SJSA1 (cell line): ENCODE measurements at regions not wholly inside any gene's neighbourhood (a gene's known extent, or its start where the extent isn't known, plus 50 kb on each side); places are given as distances from the start of the nearest gene placed in this dataset.
"Not testable (repeated sequence)": the region's sequence is repeated elsewhere in the genome, so short reads cannot be mapped to it uniquely, and the experiment has no call there.

Experiments
- DNase-seq, 2 experiments: peaks; one replicate each; pipeline ENCODE4 v3.0.0-alpha.2; 2015 to 2020; ENCODE audit warnings: low spot score in 2 of 2, low read depth in 1 of 2
- H3K27ac ChIP-seq: fragments of 250-450 bp; sonication (Bioruptor Pico); 2 replicates; pipeline ENCODE4 v1.5.1; 2020; ENCODE audit warnings: mild to moderate bottlenecking, moderate library complexity
- H3K27me3 ChIP-seq: fragments of 250-450 bp; sonication (Bioruptor Pico); replicated peaks from 2 replicates; pipeline ENCODE4 v1.5.1; 2020; ENCODE audit warnings: mild to moderate bottlenecking, moderate library complexity
- H3K36me3 ChIP-seq: fragments of 250-450 bp; sonication (Bioruptor Pico); 2 replicates; pipeline ENCODE4 v1.5.1; 2020; ENCODE audit warnings: mild to moderate bottlenecking
- H3K4me1 ChIP-seq: fragments of 250-450 bp; sonication (Bioruptor Pico); replicated peaks from 2 replicates; pipeline ENCODE4 v1.6.1; 2021; ENCODE audit warnings: mild to moderate bottlenecking
- H3K4me3 ChIP-seq: fragments of 250-450 bp; sonication (Bioruptor Pico); 2 replicates; pipeline ENCODE4 v1.5.1; 2020; ENCODE audit warnings: mild to moderate bottlenecking
- H3K9me3 ChIP-seq: fragments of 250-450 bp; sonication (Bioruptor Pico); replicated peaks from 2 replicates; pipeline ENCODE4 v1.5.1; 2020; ENCODE audit warnings: mild to moderate bottlenecking

DNA sequence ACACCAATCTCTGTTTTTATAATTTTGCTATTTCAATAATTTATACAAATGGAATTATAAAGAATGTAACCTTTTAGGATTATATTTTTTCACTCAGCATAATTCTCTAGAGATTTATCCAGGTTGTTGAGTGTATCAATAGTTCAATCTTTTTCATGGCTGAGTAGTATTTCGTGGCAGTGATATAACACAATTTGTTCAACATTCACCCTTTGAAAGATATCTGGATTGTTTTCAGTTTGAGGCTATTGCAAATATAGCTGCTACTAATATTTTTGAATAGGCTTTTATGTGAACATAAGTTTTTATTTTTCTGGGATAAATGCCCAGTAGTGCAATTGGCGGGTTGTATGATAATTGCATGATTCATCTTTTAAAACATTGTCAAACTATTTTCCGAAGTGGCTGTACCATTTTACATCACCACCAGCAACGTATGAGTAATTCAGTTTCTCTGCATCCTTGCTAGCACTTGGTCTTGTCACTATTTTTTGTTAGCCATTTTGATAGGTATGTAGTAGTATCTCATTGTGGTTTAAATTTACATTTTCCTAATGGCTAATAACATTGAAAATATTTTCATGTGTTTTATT lies 55.6 kb upstream of the ABCD3 start:
- H3K36me3 ChIP-seq: no peaks in the 10 kb centered on the region
- no peak overlapping the region for H3K27ac ChIP-seq
- H3K4me1 ChIP-seq: no peaks in the 10 kb centered on the region
- H3K27me3 ChIP-seq: no peaks in the 10 kb centered on the region
- H3K4me3 ChIP-seq: no peak overlapping the region
- H3K9me3 ChIP-seq: no peaks in the 10 kb centered on the region
- no peak for DNase-seq

DNA sequence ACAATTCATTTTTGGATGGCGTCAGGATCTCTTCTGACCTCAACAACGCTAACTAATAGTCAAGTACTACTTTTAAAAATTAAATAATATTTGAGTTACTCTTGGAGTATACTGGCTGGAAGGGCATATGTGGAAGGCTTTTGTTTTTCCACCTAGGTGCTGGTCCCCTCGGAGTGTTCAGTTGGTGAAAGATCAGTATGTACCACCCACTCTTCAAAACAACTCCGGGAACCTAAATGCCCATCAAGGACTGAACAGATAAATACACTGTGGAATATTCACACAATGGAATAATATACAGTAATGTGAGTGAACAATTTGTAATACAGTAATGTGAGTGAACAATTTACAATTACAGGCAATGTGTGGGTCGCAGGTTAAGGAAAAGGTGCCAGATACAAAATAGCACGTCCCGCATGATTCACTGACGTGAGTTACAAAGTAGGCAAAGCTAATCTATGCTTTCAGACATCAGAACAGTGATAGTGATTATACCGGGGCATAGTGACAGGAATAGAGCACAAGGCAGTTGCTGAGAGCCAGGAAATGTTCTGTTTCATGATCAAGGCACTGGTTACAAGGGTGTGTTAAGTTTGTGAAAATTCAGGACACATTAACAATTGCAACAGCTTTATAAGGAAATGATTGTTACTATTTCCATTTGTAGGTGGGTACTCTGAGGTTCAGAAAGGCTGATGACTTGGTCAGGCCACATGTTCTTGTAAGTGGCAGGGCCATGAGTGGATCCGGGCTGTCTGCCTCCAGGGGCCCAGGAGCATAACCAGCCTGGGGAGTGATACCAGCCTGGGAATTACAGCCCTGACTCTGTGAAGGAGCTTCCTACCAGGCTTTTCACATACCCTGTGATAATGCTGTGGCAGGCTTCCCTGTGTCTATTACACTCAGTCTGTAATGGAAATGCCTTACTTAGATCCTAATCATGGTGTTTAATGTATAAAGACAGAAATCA lies 59.3 kb upstream of the ABCD3 start:
- Histone ChIP-seq H3K27ac (no peak overlapping the region), H3K4me1 (no peaks in the 10 kb centered on the region), H3K36me3 (no peaks in the 10 kb centered on the region), H3K27me3 (0 out of 2 replicates have a peak, but pooled peaks cover 3% of the 10 kb centered on the region), H3K9me3 (no peaks in the 10 kb centered on the region), H3K4me3 (no peak overlapping the region)
- no peak for DNase-seq

DNA sequence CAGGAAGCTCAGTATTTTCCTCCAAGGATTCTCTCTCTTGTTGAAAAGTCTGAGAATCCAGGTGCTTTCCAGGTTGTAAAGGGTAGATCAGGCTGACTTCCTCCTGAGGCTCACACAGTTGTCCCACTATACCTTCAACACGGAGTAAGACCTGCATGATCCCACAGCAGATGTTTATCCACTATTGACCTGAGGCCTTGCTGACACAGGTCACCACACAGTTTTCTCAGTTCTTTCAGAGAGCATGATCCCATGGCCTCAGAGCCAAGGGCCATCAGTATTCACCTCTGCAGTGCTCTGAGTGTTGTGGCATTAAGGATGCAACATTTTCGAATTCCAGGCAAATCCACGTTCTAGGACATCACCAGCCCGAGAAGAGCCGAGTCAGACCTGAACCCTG lies 60.5 kb upstream of the ABCD3 start:
- no peak for DNase-seq
- no peaks in the 10 kb centered on the region for H3K36me3 ChIP-seq
- 0 out of 2 replicates have a peak, but pooled peaks cover 3% of the 10 kb centered on the region for H3K27me3 ChIP-seq
- no peaks in the 10 kb centered on the region for H3K9me3 ChIP-seq
- H3K27ac ChIP-seq: no peak overlapping the region
- H3K4me1 ChIP-seq: no peaks in the 10 kb centered on the region
- no peak overlapping the region for H3K4me3 ChIP-seq

GRCh38 chr1:94355485-94355980 lies 62.7 kb upstream of the ABCD3 start:
- no peaks in the 10 kb centered on the region for H3K36me3 ChIP-seq
- no peaks in the 10 kb centered on the region; the same call in 1 of the 2 replicates for H3K9me3 ChIP-seq
- H3K27ac ChIP-seq: no peak overlapping the region
- peaks cover 10% of the 10 kb centered on the region for H3K27me3 ChIP-seq
- no peak for DNase-seq
- H3K4me3 ChIP-seq: no peak overlapping the region
- no peaks in the 10 kb centered on the region for H3K4me1 ChIP-seq

DNA sequence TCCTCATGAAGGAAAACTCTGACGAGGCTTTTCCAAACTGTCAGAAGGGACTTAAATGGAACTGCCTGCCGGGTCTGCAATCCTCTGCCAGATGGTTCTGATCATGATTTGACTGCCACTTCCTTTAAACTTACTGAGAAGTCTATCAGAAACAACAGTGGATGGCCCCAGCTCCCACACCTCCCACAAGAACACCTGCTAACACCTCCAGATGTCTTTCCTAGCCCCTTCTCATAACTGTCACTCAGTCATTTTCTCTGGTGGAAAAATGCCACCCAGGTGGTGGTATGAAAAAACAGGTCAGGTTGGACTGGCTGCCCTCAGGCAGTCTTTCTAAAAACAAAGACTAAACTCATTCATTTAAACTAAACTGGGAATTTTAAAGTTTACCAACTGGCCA lies 66.7 kb upstream of the ABCD3 start:
- H3K4me1 ChIP-seq: no peaks in the 10 kb centered on the region
- no peaks in the 10 kb centered on the region; the same call in 1 of the 2 replicates for H3K9me3 ChIP-seq
- no peaks in the 10 kb centered on the region for H3K36me3 ChIP-seq
- DNase-seq: no peak
- H3K27me3 ChIP-seq: peaks cover 10% of the 10 kb centered on the region
- no peak overlapping the region for H3K27ac ChIP-seq
- no peak overlapping the region for H3K4me3 ChIP-seq

- H3K4me3 ChIP-seq: no peak overlapping the region
- no peak for DNase-seq
- peaks cover 10% of the 10 kb centered on the region for H3K27me3 ChIP-seq
- no peak overlapping the region for H3K27ac ChIP-seq
- H3K36me3 ChIP-seq: no peaks in the 10 kb centered on the region
- no peaks in the 10 kb centered on the region for H3K4me1 ChIP-seq
- no peaks in the 10 kb centered on the region; the same call in 1 of the 2 replicates for H3K9me3 ChIP-seq
Measured at GRCh38 chr1:94350350-94350924, 67.8 kb upstream of the ABCD3 start.

GRCh38 chr1:94349853-94350252 lies 68.3 kb upstream of the ABCD3 start:
- H3K4me1 ChIP-seq: no peaks in the 10 kb centered on the region
- DNase-seq: no peak
- H3K36me3 ChIP-seq: no peaks in the 10 kb centered on the region
- no peaks in the 10 kb centered on the region; the same call in 1 of the 2 replicates for H3K9me3 ChIP-seq
- no peak overlapping the region for H3K4me3 ChIP-seq
- H3K27ac ChIP-seq: no peak overlapping the region
- peaks cover 7% of the 10 kb centered on the region for H3K27me3 ChIP-seq

- H3K27ac ChIP-seq, DNase-seq: not testable (repeated sequence)
Measured at GRCh38 chr1:94348386-94348785, 69.8 kb upstream of the ABCD3 start.

GRCh38 chr1:94345148-94345721 lies 73.0 kb upstream of the ABCD3 start:
- Histone ChIP-seq H3K27me3 (no peaks in the 10 kb centered on the region; the same call in none of the 2 replicates), H3K4me1 (no peaks in the 10 kb centered on the region)
- no peak for DNase-seq

More at GRCh38 chr1:94348386-94348785, 69.8 kb upstream of the ABCD3 start:
- H3K4me3 ChIP-seq, H3K9me3 ChIP-seq, H3K36me3 ChIP-seq, H3K4me1 ChIP-seq, H3K27me3 ChIP-seq: not testable (repeated sequence)

DNA sequence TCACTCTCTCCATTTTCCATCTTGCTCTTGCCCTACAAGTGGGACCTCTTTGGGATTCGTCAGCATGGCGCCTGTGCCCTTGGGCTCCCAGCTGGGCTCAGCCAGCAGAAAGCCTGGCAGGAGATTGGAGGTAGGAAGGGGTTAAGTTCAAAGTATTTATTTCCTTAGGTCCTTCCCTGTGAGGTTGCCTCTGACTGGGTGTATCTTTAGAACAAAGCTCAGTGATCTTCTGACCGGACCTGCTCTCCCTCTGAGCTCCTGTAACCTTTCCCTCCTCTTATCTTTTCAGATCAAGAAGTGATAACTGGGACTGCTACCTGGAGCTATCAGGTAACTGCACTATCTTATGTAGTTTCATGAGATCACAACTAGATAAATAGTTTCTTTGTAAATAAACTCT lies 75.8 kb upstream of the ABCD3 start:
- Histone ChIP-seq H3K9me3 (no peaks in the 10 kb centered on the region), H3K27ac (no peak overlapping the region), H3K27me3 (no peaks in the 10 kb centered on the region; the same call in 1 of the 2 replicates), H3K4me1 (no peaks in the 10 kb centered on the region), H3K4me3 (no peak overlapping the region), H3K36me3 (no peaks in the 10 kb centered on the region)
- DNase-seq: no peak

More at GRCh38 chr1:94345148-94345721, 73.0 kb upstream of the ABCD3 start:
- Histone ChIP-seq H3K4me3 (no peak overlapping the region), H3K27ac (no peak overlapping the region), H3K36me3 (no peaks in the 10 kb centered on the region), H3K9me3 (no peaks in the 10 kb centered on the region; the same call in 1 of the 2 replicates)

DNA sequence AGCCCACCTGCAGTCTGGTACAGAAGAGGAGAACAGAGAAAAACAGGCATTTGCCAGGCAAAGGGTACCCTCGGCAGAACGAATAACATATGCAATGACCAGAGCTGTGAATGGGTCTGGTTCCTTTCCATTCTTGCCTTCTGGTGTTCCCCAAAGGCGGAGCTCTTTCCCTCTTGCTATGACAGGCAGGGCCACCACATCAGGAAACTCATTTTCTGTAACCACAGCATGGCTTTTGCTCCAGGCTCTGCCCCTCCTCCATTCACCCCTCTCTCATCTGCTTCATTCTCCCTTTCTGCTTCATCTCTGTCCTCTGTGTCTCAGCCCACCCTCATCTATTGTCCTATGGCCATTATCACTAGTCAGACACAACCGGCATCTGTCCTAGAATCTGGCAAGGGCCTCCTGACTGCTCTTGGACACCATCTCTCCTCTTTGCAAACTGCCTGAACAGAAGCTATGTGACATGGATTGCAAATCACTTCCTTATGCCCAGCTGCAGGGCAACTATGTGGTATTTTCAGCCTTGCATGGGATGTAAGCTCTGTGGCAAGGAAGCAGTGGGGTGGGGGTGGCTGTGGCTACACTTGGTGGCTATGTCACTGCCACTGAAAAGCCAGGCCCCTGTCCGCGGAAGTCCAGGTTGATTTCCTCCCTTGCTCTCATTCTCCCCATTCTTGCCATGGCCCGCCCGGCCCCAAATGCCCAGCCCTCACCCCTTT lies 78.8 kb upstream of the ABCD3 start:
- no peak overlapping the region for H3K4me3 ChIP-seq
- H3K27ac ChIP-seq: no peak overlapping the region
- H3K27me3 ChIP-seq: no peaks in the 10 kb centered on the region; the same call in 1 of the 2 replicates
- no peak for DNase-seq
- H3K4me1 ChIP-seq: peaks cover 9% of the 10 kb centered on the region; the same call in 1 of the 2 replicates
- H3K9me3 ChIP-seq: no peaks in the 10 kb centered on the region
- H3K36me3 ChIP-seq: no peaks in the 10 kb centered on the region

- H3K4me1 ChIP-seq: peaks cover 22% of the 10 kb centered on the region
- no peaks in the 10 kb centered on the region for H3K9me3 ChIP-seq
- no peaks in the 10 kb centered on the region for H3K27me3 ChIP-seq
- no peaks in the 10 kb centered on the region for H3K36me3 ChIP-seq
- no peak for DNase-seq
- H3K4me3 ChIP-seq: no peak overlapping the region
- no peak overlapping the region for H3K27ac ChIP-seq
Measured at GRCh38 chr1:94336991-94337390, 81.2 kb upstream of the ABCD3 start.

- Histone ChIP-seq H3K27me3 (no peaks in the 10 kb centered on the region), H3K36me3 (no peaks in the 10 kb centered on the region), H3K27ac (no peak overlapping the region), H3K9me3 (no peaks in the 10 kb centered on the region), H3K4me3 (no peak overlapping the region), H3K4me1 (peaks cover 22% of the 10 kb centered on the region)
- peak; percentile 76 to 79 for DNase-seq
Measured at GRCh38 chr1:94335950-94336349, 82.2 kb upstream of the ABCD3 start.
